ENCODE measurements at regions not wholly inside any gene's neighbourhood (a gene's known extent, or its start where the extent isn't known, plus 50 kb on each side); places are given as distances from the start of the nearest gene placed in this dataset.

- H3K9me3 ChIP-seq (ENCODE audit: severe bottlenecking), result no peaks in the 10 kb centered on the region
- TF ChIP-seq, protein P1, sequence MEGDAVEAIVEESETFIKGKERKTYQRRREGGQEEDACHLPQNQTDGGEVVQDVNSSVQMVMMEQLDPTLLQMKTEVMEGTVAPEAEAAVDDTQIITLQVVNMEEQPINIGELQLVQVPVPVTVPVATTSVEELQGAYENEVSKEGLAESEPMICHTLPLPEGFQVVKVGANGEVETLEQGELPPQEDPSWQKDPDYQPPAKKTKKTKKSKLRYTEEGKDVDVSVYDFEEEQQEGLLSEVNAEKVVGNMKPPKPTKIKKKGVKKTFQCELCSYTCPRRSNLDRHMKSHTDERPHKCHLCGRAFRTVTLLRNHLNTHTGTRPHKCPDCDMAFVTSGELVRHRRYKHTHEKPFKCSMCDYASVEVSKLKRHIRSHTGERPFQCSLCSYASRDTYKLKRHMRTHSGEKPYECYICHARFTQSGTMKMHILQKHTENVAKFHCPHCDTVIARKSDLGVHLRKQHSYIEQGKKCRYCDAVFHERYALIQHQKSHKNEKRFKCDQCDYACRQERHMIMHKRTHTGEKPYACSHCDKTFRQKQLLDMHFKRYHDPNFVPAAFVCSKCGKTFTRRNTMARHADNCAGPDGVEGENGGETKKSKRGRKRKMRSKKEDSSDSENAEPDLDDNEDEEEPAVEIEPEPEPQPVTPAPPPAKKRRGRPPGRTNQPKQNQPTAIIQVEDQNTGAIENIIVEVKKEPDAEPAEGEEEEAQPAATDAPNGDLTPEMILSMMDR (IDR thresholded peaks at IDR 0.05; ENCODE audit: poor library complexity, severe bottlenecking), result no peak
- DNase-seq (ENCODE audit: low spot score), result no peak
- no peaks in the 10 kb centered on the region for H3K4me1 ChIP-seq (ENCODE audit: insufficient read depth, poor library complexity, severe bottlenecking)
- H3K36me3 ChIP-seq (ENCODE audit: low read depth), result no peaks in the 10 kb centered on the region
- H3K4me3 ChIP-seq (ENCODE audit: severe bottlenecking), result no peak overlapping the region
- H3K27me3 ChIP-seq (ENCODE audit: insufficient read depth, poor library complexity, severe bottlenecking), result no peaks in the 10 kb centered on the region
- ATAC-seq (ENCODE audit: low read depth), result no peak
- H3K27ac ChIP-seq (ENCODE audit: poor library complexity, severe bottlenecking), result no peak overlapping the region
Measured at GRCh38 chr6:56897789-56898529, 56.9 kb upstream of the BEND6 start.

GRCh38 chr6:56891754-56892153 is 63.2 kb upstream of the BEND6 start:
- H3K36me3 ChIP-seq (ENCODE audit: low read depth), result no peaks in the 10 kb centered on the region; the same call in 1 of the 2 replicates
- H3K4me1 ChIP-seq (ENCODE audit: insufficient read depth, poor library complexity, severe bottlenecking), result peaks cover 7% of the 10 kb centered on the region
- no peak overlapping the region for H3K27ac ChIP-seq (ENCODE audit: poor library complexity, severe bottlenecking)
- DNase-seq (ENCODE audit: low spot score), result no peak
- no peaks in the 10 kb centered on the region for H3K27me3 ChIP-seq (ENCODE audit: insufficient read depth, poor library complexity, severe bottlenecking)
- no peak overlapping the region for H3K4me3 ChIP-seq (ENCODE audit: severe bottlenecking)
- TF ChIP-seq, protein P1 (IDR thresholded peaks at IDR 0.05; ENCODE audit: poor library complexity, severe bottlenecking), result no peak
- ATAC-seq (ENCODE audit: low read depth), result peak; percentile 29; the same call in 1 of the 3 replicates
- H3K9me3 ChIP-seq (ENCODE audit: severe bottlenecking), result no peaks in the 10 kb centered on the region

DNA sequence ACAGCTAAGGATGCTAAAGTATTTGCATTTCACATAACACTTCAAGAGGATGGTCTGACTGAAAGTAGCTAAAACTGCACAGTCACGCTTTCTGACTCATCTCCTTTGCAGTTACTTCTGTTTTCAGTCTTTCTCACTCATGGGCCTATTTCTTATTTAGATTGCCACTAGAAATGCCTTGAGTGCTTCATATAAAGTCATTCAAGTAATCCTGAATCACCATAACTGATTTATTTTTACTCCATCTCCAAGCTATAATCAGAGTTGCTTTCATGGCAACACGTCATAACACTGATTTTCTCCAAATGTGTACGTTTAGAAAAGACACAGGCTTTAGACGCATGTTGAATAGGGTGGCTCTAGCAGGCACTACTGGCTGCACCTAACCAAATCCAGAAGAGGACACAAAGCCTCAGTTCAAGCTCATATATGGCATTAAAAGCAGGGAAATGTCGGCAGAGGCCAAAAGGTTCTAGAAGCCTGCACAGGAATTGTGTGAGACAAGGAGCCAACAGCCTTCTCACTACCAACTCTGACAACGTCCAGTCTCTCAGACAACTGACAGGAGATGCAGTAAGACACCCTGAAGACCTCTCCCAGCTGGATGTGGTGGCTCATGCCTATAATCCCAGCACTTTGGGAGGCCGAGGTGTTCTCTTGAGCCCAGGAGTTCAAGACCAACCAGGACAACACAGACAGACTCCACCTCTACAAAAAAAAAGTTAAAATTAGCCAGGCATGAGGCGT is 64.1 kb upstream of the BEND6 start:
- Histone ChIP-seq H3K4me3 (ENCODE audit: severe bottlenecking) (no peak overlapping the region), H3K4me1 (ENCODE audit: insufficient read depth, poor library complexity, severe bottlenecking) (peaks cover 7% of the 10 kb centered on the region), H3K9me3 (ENCODE audit: severe bottlenecking) (no peaks in the 10 kb centered on the region), H3K36me3 (ENCODE audit: low read depth) (no peaks in the 10 kb centered on the region; the same call in 1 of the 2 replicates), H3K27me3 (ENCODE audit: insufficient read depth, poor library complexity, severe bottlenecking) (no peaks in the 10 kb centered on the region), H3K27ac (ENCODE audit: poor library complexity, severe bottlenecking) (no peak overlapping the region)
- no peak for DNase-seq (ENCODE audit: low spot score)
- TF ChIP-seq, protein P1 (IDR thresholded peaks at IDR 0.05; ENCODE audit: poor library complexity, severe bottlenecking), result no peak
- ATAC-seq (ENCODE audit: low read depth), result peak; percentile 48; the same call in 2 of the 3 replicates

DNA sequence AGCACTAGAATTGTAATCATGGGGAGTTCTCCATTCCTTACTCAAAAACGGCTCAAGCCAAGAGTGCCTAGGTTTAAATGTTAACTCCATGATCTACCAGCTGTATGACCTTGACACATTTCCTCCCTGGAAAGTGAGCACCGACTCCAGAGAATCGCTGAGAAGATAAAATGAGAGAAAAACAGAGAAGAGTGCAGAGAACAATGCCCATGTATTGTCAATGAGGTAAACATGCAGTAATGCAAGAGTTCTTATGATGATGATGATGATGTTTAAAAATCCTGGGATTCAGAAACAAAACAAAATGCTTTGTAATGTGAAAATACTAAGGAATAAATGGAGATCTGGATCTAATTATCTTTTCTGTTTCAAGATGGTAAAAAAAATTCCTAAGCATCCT is 64.8 kb upstream of the BEND6 start:
- DNase-seq (ENCODE audit: low spot score) (no peak), ATAC-seq (ENCODE audit: low read depth) (no peak)
- TF ChIP-seq, protein P1 (IDR thresholded peaks at IDR 0.05; ENCODE audit: poor library complexity, severe bottlenecking), result no peak
- Histone ChIP-seq H3K27me3 (ENCODE audit: insufficient read depth, poor library complexity, severe bottlenecking) (no peaks in the 10 kb centered on the region), H3K9me3 (ENCODE audit: severe bottlenecking) (no peaks in the 10 kb centered on the region), H3K4me1 (ENCODE audit: insufficient read depth, poor library complexity, severe bottlenecking) (peaks cover 7% of the 10 kb centered on the region), H3K27ac (ENCODE audit: poor library complexity, severe bottlenecking) (no peak overlapping the region), H3K36me3 (ENCODE audit: low read depth) (no peaks in the 10 kb centered on the region; the same call in 1 of the 2 replicates), H3K4me3 (ENCODE audit: severe bottlenecking) (no peak overlapping the region)
